Stimulated activated CD4-positive, alpha-beta T cell treated with anti-CD3 and anti-CD28 coated beads, Interleukin-12 subunit alpha, Interleukin-12 subunit beta, amount 100 ng/mL, for 48 hours (primary cell): ENCODE measurements at regions not wholly inside any gene's neighbourhood (a gene's known extent, or its start where the extent isn't known, plus 50 kb on each side); places are given as distances from the start of the nearest gene placed in this dataset.
"Not testable (repeated sequence)": the region's sequence is repeated elsewhere in the genome, so short reads cannot be mapped to it uniquely, and the experiment has no call there.

Source experiments
- DNase-seq, 3 donors: peaks; one replicate each; pipeline ENCODE4 v3.0.0-alpha.2; 2020; ENCODE audit warnings: low read depth in 2 of 3, low spot score in 1 of 3

DNA sequence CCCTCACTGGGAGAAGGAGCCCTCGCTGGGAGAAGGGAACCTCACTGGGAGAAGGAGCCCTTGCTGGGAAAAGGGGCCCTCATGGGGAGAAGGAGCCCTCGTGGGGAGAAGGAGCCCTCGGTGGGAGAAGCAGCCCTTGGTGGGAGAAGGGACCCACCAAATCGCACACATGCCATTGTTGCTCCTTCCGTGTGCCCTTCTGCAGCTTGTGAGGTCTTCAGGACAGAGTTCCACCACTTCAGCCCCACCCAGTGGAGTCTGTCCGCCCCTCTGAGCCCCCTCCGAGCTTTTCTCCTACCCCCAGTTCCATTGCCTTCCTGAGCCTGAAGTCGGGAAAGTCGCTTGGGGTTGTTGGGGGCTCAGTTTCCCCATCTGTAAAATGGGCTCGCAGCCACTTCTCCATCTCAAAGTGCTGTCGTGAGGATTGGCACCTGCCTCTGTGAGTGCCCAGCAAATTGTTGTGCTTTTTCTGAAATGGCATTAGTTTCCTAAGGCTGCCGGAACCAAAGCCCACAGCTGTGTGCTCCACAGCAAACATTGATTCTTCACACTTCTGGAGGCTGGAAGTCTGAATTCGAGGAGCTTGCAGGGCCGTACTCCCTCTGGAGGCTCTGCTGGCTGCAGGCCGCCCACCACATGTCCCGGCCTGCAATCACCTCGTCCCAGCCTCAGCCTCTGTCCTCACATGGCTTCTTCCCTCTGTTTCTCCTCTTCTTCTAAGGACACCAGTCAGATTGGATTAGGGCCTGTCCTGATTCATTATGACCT, 124.7 kb upstream of the PMEPA1 start:
- no peak for DNase-seq

DNA sequence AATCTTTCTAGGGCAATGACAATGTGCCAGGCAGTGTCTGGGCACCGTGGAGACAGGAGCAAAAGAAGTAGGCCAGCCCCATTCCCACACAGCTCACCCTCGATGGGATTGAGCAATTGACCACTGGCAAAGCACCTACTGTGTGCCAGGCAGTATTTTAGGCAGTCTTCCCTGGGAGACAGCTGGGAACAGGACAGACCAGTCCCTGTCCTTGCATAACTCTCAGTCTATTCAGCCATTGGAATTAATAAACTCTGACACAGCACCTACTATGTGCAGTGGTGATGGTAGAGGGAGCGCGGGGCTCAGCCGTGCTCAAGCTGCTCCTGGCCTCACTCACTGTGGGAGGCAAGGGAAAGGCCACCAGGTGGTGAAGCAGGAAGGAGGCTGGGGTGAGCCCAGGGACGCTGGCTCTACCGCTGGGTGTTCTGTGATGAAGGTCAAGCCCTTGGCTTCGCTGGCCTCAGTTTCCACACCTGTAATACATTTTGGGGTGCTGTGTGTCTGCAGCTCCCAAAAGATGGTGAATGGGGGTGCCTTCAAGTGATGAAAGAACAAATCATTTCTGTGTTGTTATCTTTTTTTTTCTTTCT, 122.3 kb upstream of the PMEPA1 start:
- no peak for DNase-seq

DNA sequence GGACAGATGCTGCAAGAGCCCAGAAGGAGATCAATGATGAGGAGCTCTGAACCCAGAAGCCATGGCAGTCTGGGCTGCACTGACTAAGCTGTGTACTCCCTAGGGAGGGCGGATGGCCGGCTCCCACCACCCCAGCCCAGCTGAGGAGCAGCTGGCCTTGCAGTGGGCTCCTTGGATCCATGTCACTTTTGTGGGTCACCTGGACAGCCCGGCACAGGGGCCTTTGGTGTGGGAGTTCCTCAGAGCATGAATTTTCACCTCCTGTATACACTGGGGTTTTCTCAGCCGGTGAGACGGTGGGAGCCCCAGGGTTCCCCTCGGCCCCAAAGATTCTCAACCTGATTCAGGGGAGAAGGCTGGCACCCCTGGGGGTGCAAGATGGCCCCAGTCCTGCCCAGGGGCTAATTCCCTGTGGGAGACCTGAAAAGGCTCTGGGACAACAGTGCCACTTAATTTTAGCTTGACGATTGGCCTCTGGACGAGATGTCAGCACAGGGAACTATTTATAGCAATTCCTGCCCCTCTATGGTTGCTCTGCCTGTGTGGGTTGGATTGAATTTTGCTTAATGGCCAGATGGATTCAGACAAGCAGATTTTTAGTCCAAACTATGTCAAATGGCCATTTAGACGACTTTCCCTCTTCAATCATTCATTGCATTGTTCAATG, 121.6 kb upstream of the PMEPA1 start:
- no peak for DNase-seq

DNA sequence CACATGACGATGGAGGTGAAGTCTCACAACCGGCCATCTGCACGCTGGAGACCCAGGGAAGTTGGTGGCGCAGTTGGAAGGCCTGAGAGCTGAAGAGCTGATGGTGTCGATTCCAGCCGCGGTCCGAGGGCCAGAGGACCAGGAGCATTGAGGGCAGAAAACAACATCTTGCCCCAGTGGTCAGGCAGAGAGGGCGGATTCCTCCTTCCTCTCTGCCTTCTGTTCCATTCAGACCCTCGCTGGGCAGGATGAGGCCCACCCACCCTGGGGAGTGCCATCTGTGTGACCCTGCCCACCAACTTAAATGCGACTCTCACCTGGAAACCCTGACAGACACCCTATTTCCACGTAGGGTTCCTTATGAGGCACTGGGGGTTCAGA, 120.7 kb upstream of the PMEPA1 start:
- DNase-seq, result no peak

DNA sequence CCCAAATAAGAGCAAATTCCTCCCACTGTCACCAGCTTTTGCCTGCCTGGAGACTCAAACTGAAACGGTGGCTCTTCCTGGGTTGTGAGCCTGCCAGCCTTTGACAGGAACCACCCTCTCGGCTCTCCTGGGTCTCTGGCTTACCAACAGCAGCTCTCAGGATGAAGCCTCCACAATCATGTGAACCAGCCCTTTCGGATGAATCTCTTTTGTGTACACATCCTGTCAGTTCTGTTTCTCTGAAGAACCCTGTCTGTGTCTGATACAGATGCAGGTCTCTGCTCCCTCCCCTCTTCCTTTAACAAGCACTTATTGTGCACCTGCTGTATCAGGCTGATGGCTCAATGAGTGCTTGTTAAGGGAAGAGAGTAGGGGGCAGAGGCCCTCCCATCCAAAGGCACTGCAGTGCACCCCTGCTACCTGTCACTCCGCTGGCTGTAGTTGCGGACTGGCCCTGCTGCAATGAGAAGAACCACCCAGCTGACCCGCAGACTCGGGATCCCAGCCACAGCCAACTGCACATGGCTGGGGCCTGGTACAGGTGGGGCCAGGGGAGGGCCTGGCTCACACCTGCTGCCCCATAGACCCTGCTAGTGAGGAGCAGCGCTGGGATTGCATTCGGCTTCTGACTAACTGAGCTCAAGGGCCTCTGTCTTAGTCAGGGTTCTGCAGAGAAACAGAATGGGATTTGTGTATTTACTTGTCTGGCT, 120.1 kb upstream of the PMEPA1 start:
- DNase-seq, result no peak

- DNase-seq, result no peak
Observed at GRCh38 chr20:57829336-57829735, 119.5 kb upstream of the PMEPA1 start.

GRCh38 chr20:57828696-57829095, 118.9 kb upstream of the PMEPA1 start:
- no peak for DNase-seq

DNA sequence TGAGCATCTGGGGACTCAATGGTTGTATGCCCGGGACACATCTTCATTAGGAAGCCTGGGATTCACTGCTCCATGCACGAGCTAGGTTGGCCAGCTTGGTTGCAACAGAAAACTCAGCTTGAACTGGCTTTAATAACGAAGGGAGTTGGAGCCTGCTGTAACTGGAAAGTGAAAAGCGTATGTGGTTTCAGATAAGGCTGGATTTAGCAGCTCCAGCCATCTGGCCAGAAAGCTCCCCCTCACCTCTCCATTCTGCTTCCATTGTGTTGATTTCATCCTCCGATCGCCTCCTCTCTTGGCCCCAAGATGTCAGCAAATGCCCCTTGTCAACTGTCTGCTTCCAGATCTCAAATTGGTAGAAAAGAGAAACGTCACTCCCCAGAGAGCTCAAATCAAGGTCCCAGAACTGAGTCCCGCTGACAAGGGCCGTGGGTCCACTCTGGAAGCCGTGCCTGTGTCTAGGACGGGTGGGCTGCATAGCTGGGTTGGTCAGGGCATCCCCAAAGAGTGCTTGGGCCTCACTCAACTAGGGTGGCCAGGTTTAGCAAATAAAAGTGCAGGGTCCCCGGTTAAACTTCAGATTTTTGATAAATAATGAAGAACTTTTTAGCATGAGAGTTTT, 117.0 kb upstream of the PMEPA1 start:
- DNase-seq, result no peak

- no peak for DNase-seq
Observed at GRCh38 chr20:57824909-57825308, 115.1 kb upstream of the PMEPA1 start.

DNA sequence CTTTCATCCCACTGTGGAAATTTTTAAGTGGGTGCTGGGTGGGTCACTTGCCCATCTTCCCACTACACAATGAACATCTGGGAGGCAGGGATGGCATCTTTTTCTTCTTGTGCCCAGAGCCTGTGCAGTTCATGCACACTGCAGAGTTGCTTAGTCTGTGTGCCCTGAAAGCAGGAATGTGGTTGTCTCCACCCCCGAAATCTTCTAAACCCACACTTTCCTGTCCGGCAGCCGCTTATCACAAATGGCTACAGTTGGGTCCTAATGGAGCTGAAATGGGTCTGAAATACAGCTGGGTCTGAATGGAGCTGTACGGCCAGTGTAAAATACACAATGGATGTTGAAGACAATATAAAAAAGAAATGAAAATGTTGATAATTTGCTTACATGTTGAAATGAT, 112.1 kb upstream of the PMEPA1 start:
- no peak for DNase-seq

DNA sequence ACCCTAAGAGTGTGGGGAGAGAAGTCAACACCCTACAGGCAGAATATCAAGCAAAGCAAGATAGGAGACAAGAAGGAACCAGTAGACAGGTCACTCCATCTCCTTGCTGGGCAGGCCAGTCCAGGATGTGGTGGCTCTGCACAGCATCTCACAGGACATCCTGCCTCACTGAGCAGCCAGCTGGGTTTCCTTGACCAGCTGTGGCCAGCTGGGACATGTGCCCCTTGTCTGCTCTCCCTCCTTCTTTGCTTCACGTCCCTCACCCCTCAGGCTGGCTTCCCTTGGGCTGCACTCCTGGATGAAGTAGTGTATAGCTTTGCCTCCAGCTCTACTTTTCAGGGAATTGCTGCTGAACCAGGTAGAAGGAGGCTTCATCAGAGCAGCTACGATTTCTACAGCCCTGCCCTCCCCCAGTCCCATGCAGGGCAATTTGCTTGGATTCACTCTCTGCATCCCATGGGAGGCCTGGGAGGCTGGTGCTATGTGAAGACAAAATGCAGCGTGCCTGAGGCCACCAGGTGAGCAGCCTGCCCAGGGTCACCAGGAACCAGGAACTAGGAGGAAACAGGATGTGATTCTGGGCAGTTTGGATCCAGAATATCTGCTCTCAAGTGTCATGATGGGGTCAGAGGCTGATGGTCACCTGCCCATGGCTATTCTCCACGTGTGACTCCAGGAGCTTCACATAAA, 110.0 kb upstream of the PMEPA1 start:
- no peak for DNase-seq

GRCh38 chr20:57819291-57819690, 109.5 kb upstream of the PMEPA1 start:
- no peak for DNase-seq

GRCh38 chr20:57818418-57819181, 108.8 kb upstream of the PMEPA1 start:
- DNase-seq, result no peak

DNA sequence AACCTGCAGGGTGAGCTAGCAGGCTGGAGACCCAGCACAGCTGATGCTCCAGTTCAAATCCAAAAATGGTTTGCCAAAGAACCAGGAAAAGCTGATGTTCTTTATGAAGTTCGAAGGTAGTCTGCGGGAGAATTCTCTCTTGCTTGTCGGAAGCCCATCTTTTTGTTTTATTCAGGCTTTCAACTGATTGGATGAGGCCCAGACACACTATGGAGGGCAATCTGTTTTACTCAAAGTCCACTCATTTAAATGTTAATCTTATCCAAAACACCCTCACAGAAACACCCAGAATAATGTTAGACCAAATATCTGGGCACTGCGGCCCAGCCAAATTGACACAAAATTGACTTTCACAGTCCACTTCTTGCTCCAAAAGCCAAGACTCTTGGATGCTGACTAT, 105.6 kb upstream of the PMEPA1 start:
- no peak for DNase-seq

DNA sequence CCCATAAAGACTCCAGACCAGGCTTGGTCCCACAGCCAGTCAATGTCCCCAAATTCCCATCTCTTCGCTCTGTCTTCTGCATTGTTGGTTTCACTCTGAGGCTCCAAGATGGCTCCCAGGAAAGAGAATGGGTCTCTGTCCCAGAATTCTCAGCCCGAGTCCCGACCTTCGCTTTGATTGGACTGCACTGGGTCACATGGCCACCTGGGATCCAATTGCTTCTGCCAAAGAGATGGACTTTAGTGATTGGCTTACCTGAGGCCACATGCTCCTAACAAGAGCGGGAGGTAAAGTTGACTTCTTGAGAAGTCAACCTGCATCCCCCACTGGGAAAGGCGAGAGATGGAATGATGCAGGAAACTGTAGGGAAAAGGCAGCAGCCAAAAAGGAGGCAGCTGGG, 104.7 kb upstream of the PMEPA1 start:
- DNase-seq, result no peak

- DNase-seq, result no peak
Observed at GRCh38 chr20:57813509-57814269, 103.9 kb upstream of the PMEPA1 start.

GRCh38 chr20:57812632-57813031, 102.8 kb upstream of the PMEPA1 start:
- not testable (repeated sequence) for DNase-seq

DNA sequence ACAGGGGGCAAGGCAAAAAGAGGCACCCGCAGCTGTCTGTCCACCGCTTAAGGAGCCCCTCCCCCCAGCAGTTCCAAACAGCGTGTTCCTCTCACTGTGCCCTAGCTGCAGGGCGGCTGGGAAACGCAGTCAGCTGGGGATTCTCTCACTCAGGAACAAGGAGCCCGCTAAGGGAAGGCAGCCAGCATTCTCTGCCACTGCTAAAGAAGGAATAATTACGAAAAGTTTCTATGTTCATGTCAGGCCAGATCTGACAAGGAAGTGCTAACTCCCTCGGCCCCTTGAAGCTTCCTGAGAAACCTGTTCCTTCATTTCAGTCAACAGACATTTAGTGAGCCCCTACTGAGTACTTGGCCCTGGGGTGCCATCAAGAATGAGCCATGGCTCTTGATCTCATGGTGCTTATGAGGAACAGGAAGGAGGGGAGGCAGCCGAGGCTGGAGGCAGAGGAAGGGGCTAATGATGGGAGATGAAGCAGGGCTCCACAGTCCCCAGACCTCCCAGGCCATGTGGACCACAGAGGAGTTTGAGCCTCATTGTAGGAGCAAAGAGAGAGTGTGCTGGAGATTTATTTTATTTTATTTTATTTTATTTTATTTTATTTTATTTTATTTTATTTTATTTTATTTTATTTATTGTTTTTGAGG, 101.7 kb upstream of the PMEPA1 start:
- no peak for DNase-seq
